ENCODE measurements at regions not wholly inside any gene's neighbourhood (a gene's known extent, or its start where the extent isn't known, plus 50 kb on each side); places are given as distances from the start of the nearest gene placed in this dataset.

DNA sequence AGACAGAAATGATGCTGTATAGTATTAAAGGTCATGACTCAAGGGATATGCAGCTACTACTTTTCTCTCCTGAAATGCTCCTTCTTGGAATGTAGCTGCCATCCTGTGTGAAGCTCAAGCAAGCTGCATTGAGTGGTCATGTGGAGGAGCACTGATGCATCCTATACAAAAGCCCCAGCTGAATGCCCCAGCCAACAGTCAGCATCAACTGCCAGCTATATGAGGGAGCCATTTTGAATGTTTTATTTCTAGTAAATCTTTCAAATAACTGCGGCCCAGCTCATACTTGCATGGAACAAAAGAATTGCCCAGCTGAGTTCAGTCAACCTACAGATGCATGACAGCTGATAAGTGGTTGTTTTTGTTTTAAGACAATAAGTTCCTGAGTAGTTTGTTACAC is 165.0 kb upstream of the GEMIN8 start:
- TF ChIP-seq JUN (IDR thresholded peaks at IDR 0.05; ENCODE audit: borderline replicate concordance, insufficient read depth, insufficient read length, low read depth) (no peak), POLR2A (IDR thresholded peaks at IDR 0.05; ENCODE audit: low read depth, low read length) (no peak), MYC (IDR thresholded peaks at IDR 0.05; ENCODE audit: low read depth, low read length) (no peak), POLR2AphosphoS5 (IDR thresholded peaks at IDR 0.05; ENCODE audit: insufficient read depth, low read depth, low read length) (no peak), GATA2 (IDR thresholded peaks at IDR 0.05; ENCODE audit: insufficient read depth, insufficient read length, low read depth, low read length) (no peak), EZH2 (IDR thresholded peaks at IDR 0.05; ENCODE audit: borderline replicate concordance, low read depth, low read length, severe bottlenecking) (no peak), FOS (IDR thresholded peaks at IDR 0.05; ENCODE audit: borderline replicate concordance, insufficient read depth, low read length) (no peak)
- TF ChIP-seq, protein P1, sequence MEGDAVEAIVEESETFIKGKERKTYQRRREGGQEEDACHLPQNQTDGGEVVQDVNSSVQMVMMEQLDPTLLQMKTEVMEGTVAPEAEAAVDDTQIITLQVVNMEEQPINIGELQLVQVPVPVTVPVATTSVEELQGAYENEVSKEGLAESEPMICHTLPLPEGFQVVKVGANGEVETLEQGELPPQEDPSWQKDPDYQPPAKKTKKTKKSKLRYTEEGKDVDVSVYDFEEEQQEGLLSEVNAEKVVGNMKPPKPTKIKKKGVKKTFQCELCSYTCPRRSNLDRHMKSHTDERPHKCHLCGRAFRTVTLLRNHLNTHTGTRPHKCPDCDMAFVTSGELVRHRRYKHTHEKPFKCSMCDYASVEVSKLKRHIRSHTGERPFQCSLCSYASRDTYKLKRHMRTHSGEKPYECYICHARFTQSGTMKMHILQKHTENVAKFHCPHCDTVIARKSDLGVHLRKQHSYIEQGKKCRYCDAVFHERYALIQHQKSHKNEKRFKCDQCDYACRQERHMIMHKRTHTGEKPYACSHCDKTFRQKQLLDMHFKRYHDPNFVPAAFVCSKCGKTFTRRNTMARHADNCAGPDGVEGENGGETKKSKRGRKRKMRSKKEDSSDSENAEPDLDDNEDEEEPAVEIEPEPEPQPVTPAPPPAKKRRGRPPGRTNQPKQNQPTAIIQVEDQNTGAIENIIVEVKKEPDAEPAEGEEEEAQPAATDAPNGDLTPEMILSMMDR (IDR thresholded peaks at IDR 0.05; ENCODE audit: extremely low read depth in 1 of 2, insufficient read depth in 1 of 2, low read depth in 1 of 2, low read length in 2 of 2) = no peak
- TF ChIP-seq, protein P2, sequence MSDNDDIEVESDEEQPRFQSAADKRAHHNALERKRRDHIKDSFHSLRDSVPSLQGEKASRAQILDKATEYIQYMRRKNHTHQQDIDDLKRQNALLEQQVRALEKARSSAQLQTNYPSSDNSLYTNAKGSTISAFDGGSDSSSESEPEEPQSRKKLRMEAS (IDR thresholded peaks at IDR 0.05; ENCODE audit: insufficient read depth, insufficient read length) = no peak
- Histone ChIP-seq H3K4me3 (replicated peaks in 1 of 3; ENCODE audit: insufficient read depth in 1 of 3, low read depth in 1 of 3, low read length in 3 of 3) (no peak overlapping the region), H2AFZ (ENCODE audit: low read depth, low read length) (no peak overlapping the region), H3K9me1 (replicated peaks; ENCODE audit: control insufficient read depth, extremely low read depth, insufficient read depth, low read length) (no peaks in the 10 kb centered on the region), H3K9ac (replicated peaks; ENCODE audit: extremely low read depth, insufficient read depth, low read length) (no peak overlapping the region), H3K27me3 (ENCODE audit: control insufficient read depth in 2 of 2, insufficient read depth in 2 of 2, low read length in 2 of 2) (no peaks in the 10 kb centered on the region), H3K9me3 (replicated peaks; ENCODE audit: control insufficient read depth, insufficient read depth, low read length) (no peaks in the 10 kb centered on the region), H3K4me1 (ENCODE audit: control insufficient read depth, extremely low read depth, insufficient read depth, low read length) (no peaks in the 10 kb centered on the region), H3K27ac (ENCODE audit: insufficient read depth, low read depth, low read length) (no peak overlapping the region), H3K36me3 (ENCODE audit: control insufficient read depth in 2 of 2, extremely low read depth in 1 of 2, insufficient read depth in 2 of 2, low read length in 2 of 2) (no peaks in the 10 kb centered on the region), H3K4me2 (ENCODE audit: insufficient read depth, low read length) (no peak overlapping the region), H3K79me2 (ENCODE audit: control insufficient read depth, insufficient read depth, low read length) (no peaks in the 10 kb centered on the region), H4K20me1 (replicated peaks; ENCODE audit: control insufficient read depth, extremely low read depth, insufficient read depth, low read length) (no peaks in the 10 kb centered on the region)
- BruUV-seq (replicated peaks) = no TSS peak
- ChIA-PET POLR2A (no interaction called here), CTCF (no interaction called here)
- intact Hi-C loops (cut with micrococcal nuclease) (no loop called here), dilution Hi-C loops (cut with MboI; ENCODE audit: extremely low pct_ligation_motif_present, low sequenced_read_pairs) (no loop called here)
- FAIRE-seq = no peak
- DNase-seq (ENCODE audit: low read depth, low spot score) = no peak

All from endothelial cell of umbilical vein (primary cell).